Astrocyte (in vitro differentiated cells and primary cell): ENCODE measurements at regions not wholly inside any gene's neighbourhood (a gene's known extent, or its start where the extent isn't known, plus 50 kb on each side); places are given as distances from the start of the nearest gene placed in this dataset.

Experiments used
- EZH2 ChIP-seq: IDR thresholded peaks from 2 replicates; pipeline ENCODE4 v1.6.1; 2012; ENCODE audit warnings: mild to moderate bottlenecking, low read length, inconsistent platforms; ENCODE audit not compliant: insufficient read depth
- TF ChIP-seq, protein P1 (sequence below): IDR thresholded peaks from 2 replicates; pipeline ENCODE4 v1.5.1; 2011; ENCODE audit warnings: low read depth, mild to moderate bottlenecking, inconsistent platforms, low read length, moderate library complexity; ENCODE audit not compliant: insufficient read depth

DNA sequence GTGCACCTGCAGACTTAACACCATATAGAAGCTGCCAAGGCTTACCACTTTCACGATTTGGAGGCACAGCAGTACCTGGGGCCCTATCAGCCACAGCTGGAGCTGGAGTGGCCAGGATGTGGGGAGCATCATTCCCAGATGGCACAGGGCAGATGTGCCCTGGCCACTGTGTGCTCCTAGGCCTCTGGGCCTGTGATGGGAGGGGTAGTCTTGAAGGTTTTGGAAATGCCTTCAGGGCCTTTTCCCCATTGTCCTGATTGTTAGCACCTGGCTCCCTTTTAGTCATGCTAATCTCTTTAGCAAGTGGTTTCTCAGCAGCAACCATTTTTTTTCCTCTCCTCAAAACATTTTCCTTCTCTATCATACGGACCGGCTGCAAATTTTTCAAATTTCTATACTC is 490.2 kb downstream of the RAB28 start:
- TF ChIP-seq, protein P1, sequence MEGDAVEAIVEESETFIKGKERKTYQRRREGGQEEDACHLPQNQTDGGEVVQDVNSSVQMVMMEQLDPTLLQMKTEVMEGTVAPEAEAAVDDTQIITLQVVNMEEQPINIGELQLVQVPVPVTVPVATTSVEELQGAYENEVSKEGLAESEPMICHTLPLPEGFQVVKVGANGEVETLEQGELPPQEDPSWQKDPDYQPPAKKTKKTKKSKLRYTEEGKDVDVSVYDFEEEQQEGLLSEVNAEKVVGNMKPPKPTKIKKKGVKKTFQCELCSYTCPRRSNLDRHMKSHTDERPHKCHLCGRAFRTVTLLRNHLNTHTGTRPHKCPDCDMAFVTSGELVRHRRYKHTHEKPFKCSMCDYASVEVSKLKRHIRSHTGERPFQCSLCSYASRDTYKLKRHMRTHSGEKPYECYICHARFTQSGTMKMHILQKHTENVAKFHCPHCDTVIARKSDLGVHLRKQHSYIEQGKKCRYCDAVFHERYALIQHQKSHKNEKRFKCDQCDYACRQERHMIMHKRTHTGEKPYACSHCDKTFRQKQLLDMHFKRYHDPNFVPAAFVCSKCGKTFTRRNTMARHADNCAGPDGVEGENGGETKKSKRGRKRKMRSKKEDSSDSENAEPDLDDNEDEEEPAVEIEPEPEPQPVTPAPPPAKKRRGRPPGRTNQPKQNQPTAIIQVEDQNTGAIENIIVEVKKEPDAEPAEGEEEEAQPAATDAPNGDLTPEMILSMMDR: no peak
- no peak for TF ChIP-seq EZH2
